Small intestine (tissue), 7 donors: ENCODE measurements at regions not wholly inside any gene's neighbourhood (a gene's known extent, or its start where the extent isn't known, plus 50 kb on each side); places are given as distances from the start of the nearest gene placed in this dataset.

ENCODE experiments used
- DNase-seq, 2 donors: peaks; one replicate each; pipeline versions ENCODE4 v3.0.0 to v3.0.0-alpha.2; 2013
- FAIRE-seq: peaks from 2 replicates; lab custom pipeline; 2012; peaks lifted over from hg19 to GRCh38; lab: Jason Lieb, UNC
- H3K27ac ChIP-seq, 3 donors: one replicate each; pipeline ENCODE4 v1.5.1; 2013; ENCODE audit warnings: low read length in 2 of 3, mild to moderate bottlenecking in 2 of 3, control low read depth in 1 of 3, inconsistent platforms in 1 of 3, low read depth in 1 of 3, moderate library complexity in 1 of 3
- H3K27me3 ChIP-seq, 3 donors: one replicate each; pipeline ENCODE4 v1.6.1; 2013; ENCODE audit warnings: low read length in 3 of 3, inconsistent platforms in 1 of 3; ENCODE audit not compliant: control insufficient read depth in 3 of 3, insufficient read depth in 3 of 3
- H3K36me3 ChIP-seq, 3 donors: one replicate each; pipeline ENCODE4 v1.6.1; 2013; ENCODE audit warnings: low read length in 3 of 3, inconsistent platforms in 1 of 3, low read depth in 1 of 3, mild to moderate bottlenecking in 1 of 3, moderate library complexity in 1 of 3; ENCODE audit not compliant: control insufficient read depth in 3 of 3, insufficient read depth in 2 of 3
- H3K4me1 ChIP-seq, 3 donors: one replicate each; pipeline ENCODE4 v1.6.1; 2013; ENCODE audit warnings: low read length in 2 of 3, inconsistent platforms in 1 of 3, low read depth in 1 of 3, mild to moderate bottlenecking in 1 of 3, moderate library complexity in 1 of 3; ENCODE audit not compliant: control insufficient read depth in 3 of 3, insufficient read depth in 2 of 3
- H3K4me3 ChIP-seq, 3 donors: one replicate each; pipeline ENCODE4 v1.5.1; 2013; ENCODE audit warnings: low read length in 3 of 3, control low read depth in 1 of 3, inconsistent platforms in 1 of 3, low read depth in 1 of 3, mild to moderate bottlenecking in 1 of 3, moderate library complexity in 1 of 3
- H3K9me3 ChIP-seq, 2 donors: one replicate each; pipeline ENCODE4 v1.6.1; 2013; ENCODE audit warnings: low read depth in 1 of 2, low read length in 1 of 2; ENCODE audit not compliant: control insufficient read depth in 2 of 2, insufficient read depth in 1 of 2
- WGBS, 3 donors: extraction: QIAGEN DNeasy Blood & Tissue Kit; methylation state at CpG; one replicate each; pipeline ENCODE4 v1.1.7; 2013; 5-methylcytosine and 5-hydroxymethylcytosine counted together
- donor health status: healthy with polysubstance abuse.
- donor health status: control.
- donor health status: control.
- donor health status: Bipolar disorder and iron deficiency.
- donor health status: healthy.

DNA sequence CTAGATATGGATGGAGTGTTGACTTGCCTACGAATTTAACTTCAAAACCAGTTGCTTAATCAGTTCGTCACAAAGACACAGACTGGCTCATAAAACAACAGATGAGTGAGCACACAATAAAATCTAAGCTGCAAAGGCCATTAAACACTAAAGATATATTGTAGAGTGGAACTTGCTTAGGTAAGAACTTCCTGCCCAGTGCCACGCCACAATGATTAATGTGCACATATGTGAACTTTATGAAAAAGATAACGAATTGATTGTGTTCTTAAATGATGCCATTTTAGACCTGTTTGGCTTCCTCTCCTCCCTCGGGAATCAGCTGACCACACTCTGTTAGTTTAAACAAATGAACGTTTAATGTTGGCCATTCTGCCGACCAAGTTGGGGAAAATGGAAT is 2031.3 kb upstream of the CELF4 start:
- Histone ChIP-seq H3K4me1 (peaks cover 0 to 5% (median 0%) of the 10 kb centered on the region in 3 donors), H3K4me3 (no peak overlapping the region), H3K27ac (peak overlapping the region in 1 of 3 donors; percentile 44), H3K36me3 (no peaks in the 10 kb centered on the region), H3K9me3 (no peaks in the 10 kb centered on the region), H3K27me3 (no peaks in the 10 kb centered on the region)
- DNase-seq (peak; percentile 54 to 65), FAIRE-seq (no peak)
- 22 to 39% (median 24%) methylated on average over 7 of the region's 7 CpGs for WGBS, 3 donors

DNA sequence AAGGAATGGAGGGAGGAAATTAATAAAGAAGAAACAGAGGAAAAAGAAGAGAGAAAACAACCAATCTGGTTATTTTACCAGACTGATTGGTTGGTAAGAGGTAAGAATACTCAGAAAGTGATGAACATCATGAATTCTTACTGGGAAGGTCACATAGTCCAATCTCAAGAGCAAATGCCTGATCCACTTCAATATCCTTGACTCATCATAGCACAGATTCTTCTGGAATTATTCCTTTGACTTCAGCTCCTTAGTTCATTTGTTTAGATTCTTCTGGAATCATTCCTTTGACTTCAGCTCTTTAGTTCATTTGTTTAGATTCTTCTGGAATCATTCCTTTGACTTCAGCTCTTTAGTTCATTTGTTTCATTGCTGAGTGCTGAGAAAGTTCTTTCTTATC is 2030.6 kb upstream of the CELF4 start:
- no peaks in the 10 kb centered on the region for H3K36me3 ChIP-seq
- peaks cover 0 to 5% (median 0%) of the 10 kb centered on the region in 3 donors for H3K4me1 ChIP-seq
- FAIRE-seq, result no peak
- H3K27ac ChIP-seq, result no peak overlapping the region
- DNase-seq, result no peak
- no peaks in the 10 kb centered on the region for H3K27me3 ChIP-seq
- no peak overlapping the region for H3K4me3 ChIP-seq
- no peaks in the 10 kb centered on the region for H3K9me3 ChIP-seq

DNA sequence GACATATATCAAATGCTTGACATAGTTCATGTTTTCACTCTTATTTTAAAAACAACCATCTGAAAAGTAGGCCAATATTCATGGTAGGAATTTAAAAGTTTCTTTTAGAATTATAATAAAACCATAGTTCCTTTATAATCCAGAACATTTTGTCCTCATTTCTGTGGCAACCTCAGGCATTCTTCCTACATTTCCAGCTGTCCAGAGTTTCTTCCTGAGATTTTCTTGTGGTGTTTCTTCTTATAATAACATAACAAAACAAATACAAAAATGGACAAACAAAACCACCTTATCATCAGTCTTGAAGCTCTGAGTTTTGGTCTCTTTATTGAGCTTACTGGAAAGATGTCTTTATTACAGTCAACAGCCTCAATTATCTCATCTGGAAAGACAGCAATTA is 2028.6 kb upstream of the CELF4 start:
- H3K27ac ChIP-seq, result no peak overlapping the region
- H3K4me3 ChIP-seq, result no peak overlapping the region
- no peaks in the 10 kb centered on the region for H3K27me3 ChIP-seq
- FAIRE-seq (no peak), DNase-seq (no peak)
- H3K9me3 ChIP-seq, result no peaks in the 10 kb centered on the region
- H3K36me3 ChIP-seq, result no peaks in the 10 kb centered on the region
- H3K4me1 ChIP-seq, result peaks cover 0 to 5% (median 0%) of the 10 kb centered on the region in 3 donors

DNA sequence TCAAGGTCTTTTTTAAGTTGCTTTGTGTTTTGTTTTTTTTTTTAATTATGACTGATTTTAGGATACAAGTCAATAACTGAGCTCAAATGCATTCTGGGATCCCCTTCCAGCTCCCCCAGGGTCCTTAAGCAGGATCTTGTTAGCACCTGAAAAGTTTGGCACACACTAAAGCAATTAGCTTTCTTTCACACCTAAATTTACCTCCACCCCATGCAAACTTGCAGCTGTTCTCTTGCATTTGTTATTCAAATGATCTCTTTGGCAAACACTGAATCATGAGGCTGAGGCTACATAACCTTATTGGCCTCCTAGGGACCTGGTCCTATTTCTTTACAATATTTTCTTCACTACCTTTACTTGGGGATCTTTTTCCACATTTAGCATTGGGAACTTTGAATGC is 2026.1 kb upstream of the CELF4 start:
- FAIRE-seq (no peak), DNase-seq (no peak)
- Histone ChIP-seq H3K4me3 (no peak overlapping the region), H3K36me3 (no peaks in the 10 kb centered on the region), H3K4me1 (no peaks in the 10 kb centered on the region), H3K27ac (no peak overlapping the region), H3K9me3 (no peaks in the 10 kb centered on the region), H3K27me3 (no peaks in the 10 kb centered on the region)

DNA sequence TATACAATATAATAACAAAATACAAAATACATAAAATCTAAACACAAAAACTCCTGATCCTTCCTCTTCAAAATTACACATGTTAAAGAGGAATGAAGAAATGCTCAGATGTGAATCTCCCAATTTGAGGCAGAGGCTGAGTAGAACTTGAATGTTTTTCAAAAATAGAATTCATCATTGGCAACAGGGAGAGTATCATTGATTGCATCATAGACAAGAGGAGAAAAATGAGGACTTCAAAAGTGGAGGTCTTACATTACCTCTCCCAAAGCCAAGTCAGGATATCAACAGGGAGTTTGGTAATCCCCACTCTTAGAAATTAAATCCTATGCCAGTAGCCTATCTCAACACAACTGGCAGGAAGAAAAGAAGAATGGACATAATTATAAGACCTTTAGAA is 2023.9 kb upstream of the CELF4 start:
- FAIRE-seq (no peak), DNase-seq (no peak)
- no peaks in the 10 kb centered on the region for H3K9me3 ChIP-seq
- no peak overlapping the region for H3K27ac ChIP-seq
- H3K4me3 ChIP-seq, result no peak overlapping the region
- no peaks in the 10 kb centered on the region for H3K36me3 ChIP-seq
- H3K27me3 ChIP-seq, result no peaks in the 10 kb centered on the region
- H3K4me1 ChIP-seq, result no peaks in the 10 kb centered on the region

DNA sequence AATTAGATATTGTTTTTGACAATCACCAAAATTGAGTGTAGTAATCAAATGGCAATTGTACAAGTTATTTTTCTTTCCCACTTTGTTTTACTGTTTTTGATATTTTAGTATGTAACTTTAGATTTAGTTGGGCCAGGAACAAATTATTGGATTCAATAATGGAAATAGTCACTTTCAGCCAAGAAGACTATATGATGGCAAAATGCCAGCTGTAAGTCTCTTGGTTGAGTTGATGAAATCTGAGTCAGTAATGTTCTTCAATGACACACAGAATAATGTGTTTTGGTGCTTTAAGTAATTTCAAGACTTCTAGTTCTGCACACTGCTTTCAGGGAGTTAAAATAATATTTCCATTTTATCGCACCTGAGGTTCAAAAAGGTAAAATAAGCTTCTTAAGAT is 2022.0 kb upstream of the CELF4 start:
- Histone ChIP-seq H3K4me3 (no peak overlapping the region), H3K4me1 (no peaks in the 10 kb centered on the region), H3K27ac (no peak overlapping the region), H3K36me3 (no peaks in the 10 kb centered on the region), H3K27me3 (no peaks in the 10 kb centered on the region), H3K9me3 (no peaks in the 10 kb centered on the region)
- WGBS, 3 donors, result 89 to 96% (median 90%) methylated on average over 1 of the region's 1 CpG
- DNase-seq (no peak), FAIRE-seq (no peak)

DNA sequence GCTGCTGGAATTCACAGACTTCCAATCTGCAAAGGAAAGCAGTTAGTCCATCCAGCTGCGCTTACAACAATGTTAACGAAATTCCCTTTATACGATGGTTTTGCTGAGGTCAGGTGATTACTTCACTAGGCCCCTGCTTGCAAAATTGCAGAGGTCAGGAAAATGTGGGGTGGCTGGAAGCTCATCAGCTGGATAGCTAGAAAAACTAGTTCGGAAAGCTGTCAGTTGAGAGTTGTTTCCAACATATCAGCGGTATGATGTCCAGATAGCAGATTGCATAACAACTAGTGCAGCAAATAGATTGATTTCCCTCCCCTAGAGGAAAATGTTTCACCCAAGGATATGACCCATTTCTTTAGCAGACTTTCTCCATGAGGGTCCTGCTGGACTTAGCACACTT is 2021.1 kb upstream of the CELF4 start:
- DNase-seq (no peak), FAIRE-seq (no peak)
- Histone ChIP-seq H3K36me3 (no peaks in the 10 kb centered on the region), H3K4me3 (no peak overlapping the region), H3K9me3 (no peaks in the 10 kb centered on the region), H3K4me1 (no peaks in the 10 kb centered on the region), H3K27ac (no peak overlapping the region), H3K27me3 (no peaks in the 10 kb centered on the region)
- WGBS, 3 donors, result 87 to 94% (median 90%) methylated on average over 5 of the region's 5 CpGs

DNA sequence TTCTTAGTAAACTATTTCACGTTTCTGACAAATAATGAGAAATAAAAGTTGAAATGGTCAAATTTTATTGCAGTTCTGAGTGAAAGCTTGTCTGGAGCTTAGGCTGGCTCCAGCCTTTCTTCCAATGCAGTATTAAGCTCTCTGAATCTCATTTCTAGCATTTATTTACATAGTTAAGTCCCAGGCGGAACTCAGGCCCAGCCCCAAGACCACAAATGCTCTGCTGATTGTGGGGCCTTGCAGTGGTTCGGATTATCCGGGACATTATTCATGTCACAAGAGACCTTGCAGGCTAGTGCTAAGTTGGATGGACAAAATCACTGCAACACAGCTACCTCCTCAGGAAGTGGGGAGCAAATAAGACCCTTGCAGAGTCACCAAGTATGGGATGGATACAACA is 2009.3 kb upstream of the CELF4 start:
- H3K9me3 ChIP-seq, result no peaks in the 10 kb centered on the region
- no peak overlapping the region for H3K27ac ChIP-seq
- no peaks in the 10 kb centered on the region for H3K27me3 ChIP-seq
- no peak for FAIRE-seq
- no peaks in the 10 kb centered on the region for H3K4me1 ChIP-seq
- 61 to 82% (median 67%) methylated on average over 4 of the region's 4 CpGs for WGBS, 3 donors
- no peak for DNase-seq
- no peak overlapping the region for H3K4me3 ChIP-seq
- no peaks in the 10 kb centered on the region for H3K36me3 ChIP-seq

DNA sequence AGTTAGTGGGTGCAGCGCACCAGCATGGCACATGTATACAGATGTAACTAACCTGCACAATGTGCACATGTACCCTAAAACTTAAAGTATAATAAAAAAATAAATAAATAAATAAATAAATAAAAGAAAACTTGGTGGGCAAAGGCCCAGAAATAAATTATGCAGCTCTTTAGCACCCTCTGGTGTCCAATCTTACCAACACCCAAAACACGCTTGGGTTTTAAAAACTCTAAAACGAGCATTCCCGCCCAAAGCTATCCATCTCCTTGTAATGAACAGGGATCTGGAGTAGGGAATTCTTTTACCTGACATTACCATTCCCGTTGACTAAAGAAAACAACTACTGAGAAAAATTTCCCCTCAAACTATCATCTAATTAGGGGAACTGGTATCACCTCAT is 2005.9 kb upstream of the CELF4 start:
- no peak for FAIRE-seq
- WGBS, 3 donors, result 81 to 87% (median 81%) methylated on average over 5 of the region's 5 CpGs
- Histone ChIP-seq H3K9me3 (no peaks in the 10 kb centered on the region), H3K27me3 (no peaks in the 10 kb centered on the region), H3K4me1 (no peaks in the 10 kb centered on the region), H3K4me3 (no peak overlapping the region), H3K27ac (no peak overlapping the region), H3K36me3 (no peaks in the 10 kb centered on the region)
- peak; percentile 2 to 35 for DNase-seq
